H4 (cell line): ENCODE measurements at regions not wholly inside any gene's neighbourhood (a gene's known extent, or its start where the extent isn't known, plus 50 kb on each side); places are given as distances from the start of the nearest gene placed in this dataset.
"Not testable (repeated sequence)": the region's sequence is repeated elsewhere in the genome, so short reads cannot be mapped to it uniquely, and the experiment has no call there.

Experiments
- DNase-seq: peaks from one replicate; pipeline ENCODE4 v3.0.0-alpha.2; 2015; ENCODE audit warnings: low spot score

DNA sequence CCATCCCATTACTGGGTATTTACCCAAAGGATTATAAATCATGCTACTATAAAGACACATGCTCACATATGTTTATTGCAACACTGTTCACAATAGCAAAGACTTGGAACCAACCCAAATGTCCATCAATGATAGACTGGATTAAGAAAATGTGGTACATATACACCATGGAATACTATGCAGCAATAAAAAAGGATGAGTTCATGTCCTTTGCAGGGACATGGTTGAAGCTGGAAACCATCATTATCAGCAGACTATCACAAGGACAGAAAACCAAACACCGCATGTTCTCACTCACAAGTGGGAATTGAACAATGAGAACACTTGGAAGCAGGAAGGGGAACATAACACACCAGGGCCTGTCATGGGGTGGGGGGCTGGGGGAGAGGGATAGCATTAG, 249.6 kb upstream of the RASGRP1 start:
- DNase-seq, result not testable (repeated sequence)

DNA sequence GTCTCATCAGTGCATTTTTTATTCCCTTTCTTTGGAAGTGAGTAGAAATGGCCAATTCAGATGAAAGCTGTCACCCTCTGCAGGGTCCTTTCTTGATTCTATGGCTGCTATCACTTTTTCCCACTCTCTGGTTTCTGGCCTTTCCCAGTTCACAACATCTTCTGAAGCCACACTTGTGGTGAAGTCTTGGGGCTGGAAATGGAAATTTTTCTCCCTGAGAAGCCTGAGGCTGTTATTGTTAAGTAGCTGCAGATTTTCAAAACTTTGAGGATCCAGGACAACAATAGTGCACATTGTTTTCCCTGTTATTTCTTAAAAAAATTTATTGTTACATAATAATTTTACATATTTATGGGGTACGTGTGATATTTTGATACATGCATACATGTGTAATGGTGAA, 250.3 kb upstream of the RASGRP1 start:
- no peak for DNase-seq

- peak; percentile 78 for DNase-seq
These were observed 253.0 kb upstream of the RASGRP1 start for GRCh38 chr15:38817427-38818156.

GRCh38 chr15:38818157-38818790, 253.7 kb upstream of the RASGRP1 start:
- DNase-seq, result no peak

DNA sequence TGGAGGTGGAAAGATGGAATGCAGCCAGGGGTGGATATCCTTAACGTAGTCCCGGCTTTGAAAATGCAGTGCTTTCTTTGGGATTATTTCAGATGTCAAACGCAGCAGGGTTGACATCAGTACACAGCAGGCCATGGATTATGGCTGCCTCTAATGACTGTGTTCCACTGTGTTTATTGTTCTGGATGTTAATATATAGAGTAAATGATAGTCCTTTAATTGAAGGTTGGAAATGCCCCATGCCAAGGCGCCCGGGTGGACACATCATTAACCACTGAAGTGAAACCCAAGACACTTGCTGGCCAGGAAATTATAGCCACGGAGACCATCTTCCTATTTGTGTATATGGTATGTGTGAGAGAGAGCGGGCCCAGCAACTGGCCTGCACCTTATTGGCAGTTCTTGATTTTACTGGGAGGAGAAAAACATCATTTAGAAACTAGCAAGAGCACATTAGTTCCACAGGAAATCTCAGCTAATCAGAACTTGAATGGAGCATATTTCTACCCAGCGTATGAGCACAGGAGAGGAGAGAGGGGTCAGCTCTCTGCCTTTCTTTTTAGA, 254.9 kb upstream of the RASGRP1 start:
- DNase-seq, result no peak

DNA sequence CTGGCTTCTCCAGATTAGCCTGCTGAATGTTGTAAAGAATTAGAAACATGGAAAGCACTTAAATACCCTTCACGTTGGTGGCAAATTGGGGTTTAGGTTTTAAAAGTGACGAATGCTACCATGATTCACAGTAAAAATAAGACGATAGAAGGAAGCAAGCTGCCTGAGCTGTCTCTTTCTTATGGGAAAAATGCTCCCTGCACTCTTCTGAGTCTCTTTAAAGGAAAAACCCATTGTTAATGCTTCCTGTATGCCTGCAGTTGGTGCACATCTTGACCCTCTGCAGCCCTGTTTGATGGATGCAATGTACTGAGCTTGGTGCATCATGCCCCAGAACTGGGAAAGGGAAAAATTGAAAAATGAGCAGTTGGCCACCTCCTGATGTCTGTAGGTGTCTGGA, 258.6 kb upstream of the RASGRP1 start:
- no peak for DNase-seq

- no peak for DNase-seq
These were observed 260.1 kb upstream of the RASGRP1 start for GRCh38 chr15:38824719-38825118.

- no peak for DNase-seq
These were observed 262.3 kb upstream of the RASGRP1 start for GRCh38 chr15:38826880-38827279.

- no peak for DNase-seq
These were observed 263.5 kb upstream of the RASGRP1 start for GRCh38 chr15:38828031-38828532.

GRCh38 chr15:38829086-38829485, 264.5 kb upstream of the RASGRP1 start:
- no peak for DNase-seq

GRCh38 chr15:38842226-38842625, 277.6 kb upstream of the RASGRP1 start:
- no peak for DNase-seq

DNA sequence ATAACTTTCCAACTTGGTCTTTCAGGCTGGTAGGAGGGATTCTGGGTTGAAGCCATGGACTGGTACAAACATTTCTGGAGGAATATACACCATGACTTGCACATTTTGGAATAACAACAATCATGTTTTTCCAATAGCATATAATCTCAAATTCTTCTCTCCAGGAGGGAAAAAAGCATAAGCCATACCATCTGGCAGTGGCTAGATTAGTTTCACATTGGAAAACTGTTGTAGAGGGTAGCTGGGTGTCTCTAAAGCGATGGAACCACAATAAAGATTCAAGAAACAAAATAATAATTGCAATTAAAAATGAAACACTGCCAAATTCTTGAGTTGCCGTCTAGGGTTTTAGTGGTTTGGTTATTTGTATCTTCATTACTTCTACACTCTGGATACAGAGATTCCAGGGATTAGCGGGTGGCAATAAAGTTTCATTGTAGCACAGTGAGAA, 278.5 kb upstream of the RASGRP1 start:
- peak; percentile 40 for DNase-seq

DNA sequence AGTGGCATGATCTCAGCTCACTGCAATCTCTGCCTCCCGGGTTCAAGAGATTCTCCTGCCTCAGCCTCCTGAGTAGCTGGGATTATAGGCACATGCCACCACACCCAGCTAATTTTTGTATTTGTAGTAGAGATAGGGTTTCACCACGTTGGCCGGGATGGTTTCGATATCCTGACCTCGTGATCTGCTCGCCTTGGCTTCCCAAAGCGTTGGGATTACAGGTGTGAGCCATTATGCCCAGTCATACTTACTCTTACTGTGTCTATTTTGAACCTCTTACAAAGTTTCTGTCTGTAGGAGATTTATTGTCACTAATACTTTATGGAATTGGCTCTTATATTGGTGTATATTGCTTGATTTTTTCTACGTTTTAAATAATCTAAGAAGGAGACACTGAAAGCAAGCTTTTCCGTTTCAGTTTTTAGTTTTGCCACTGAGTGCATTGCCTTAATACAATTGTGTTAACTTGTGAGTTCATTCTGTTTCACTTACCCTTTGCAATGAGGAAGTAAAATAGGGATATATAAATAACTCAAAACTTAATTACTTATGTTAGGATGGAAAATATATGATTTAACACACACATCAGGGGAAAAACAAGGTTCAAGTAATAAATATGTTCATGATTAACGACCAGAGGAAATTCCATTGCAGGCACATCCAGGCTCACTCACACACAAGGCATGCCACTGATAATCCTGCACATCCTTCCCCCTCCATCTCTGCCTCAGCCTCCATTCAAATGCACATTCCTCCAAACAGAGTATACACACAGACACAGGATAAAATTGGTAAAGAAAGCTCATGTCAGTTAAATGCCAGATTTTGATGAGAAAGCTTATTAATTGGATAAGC, 279.3 kb upstream of the RASGRP1 start:
- no peak for DNase-seq

GRCh38 chr15:38844736-38845135, 280.1 kb upstream of the RASGRP1 start:
- DNase-seq, result no peak

DNA sequence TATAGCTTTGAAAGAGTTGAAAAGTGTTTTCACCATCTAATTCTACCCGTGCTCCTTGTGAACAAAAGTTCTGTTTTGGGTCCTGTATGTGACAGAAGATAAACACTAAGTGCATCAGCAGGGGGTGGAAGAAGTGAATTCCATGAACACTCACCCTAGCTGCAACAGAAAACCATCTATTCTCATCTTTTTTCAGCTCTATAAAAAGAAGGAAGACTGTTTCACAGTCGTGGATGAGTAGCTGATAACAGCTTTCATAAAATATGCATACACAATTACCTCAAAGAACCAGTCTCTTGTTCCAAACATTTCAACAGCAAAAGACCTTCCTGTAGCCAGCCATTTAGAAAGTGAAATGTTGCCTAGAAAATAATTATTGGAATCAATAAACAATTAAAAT, 281.7 kb upstream of the RASGRP1 start:
- no peak for DNase-seq

DNA sequence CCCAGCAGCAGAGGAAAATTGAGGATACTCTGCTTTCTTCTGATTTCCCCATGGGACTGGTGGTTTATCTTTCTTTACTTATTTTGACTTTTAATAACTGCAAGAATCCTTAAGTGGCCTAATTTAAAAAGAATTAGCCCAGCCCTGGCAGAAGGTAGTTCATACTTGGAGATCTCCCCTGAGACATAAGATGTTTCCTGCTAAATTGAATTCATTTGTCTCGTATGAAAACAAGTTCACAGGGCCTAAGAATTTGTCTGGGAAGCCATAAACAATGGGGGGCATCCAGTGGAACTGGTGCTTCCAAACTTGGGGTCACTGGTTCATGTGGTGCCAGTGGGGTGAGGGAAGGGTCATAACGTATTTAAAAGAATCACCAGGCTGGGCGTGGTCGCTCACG, 283.1 kb upstream of the RASGRP1 start:
- no peak for DNase-seq

DNA sequence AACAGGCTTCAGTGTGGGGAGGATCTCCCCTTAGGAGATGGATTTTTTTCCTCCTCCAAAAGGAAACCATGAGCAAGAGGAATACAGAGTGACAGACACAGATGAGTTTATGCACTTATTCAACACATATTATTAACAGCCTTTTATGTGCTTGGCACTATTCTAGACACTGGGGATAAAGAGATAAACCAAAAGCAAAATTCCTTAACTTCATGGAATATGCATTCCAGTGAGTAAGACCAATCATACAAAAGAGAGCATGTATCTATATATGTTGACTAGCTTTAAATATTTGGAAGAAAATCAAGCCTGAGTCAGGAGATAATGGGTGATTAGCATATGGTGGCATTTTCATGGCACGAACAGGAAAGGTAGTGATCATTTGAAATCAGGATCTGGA, 284.4 kb upstream of the RASGRP1 start:
- no peak for DNase-seq

GRCh38 chr15:38852188-38852587, 287.6 kb upstream of the RASGRP1 start:
- DNase-seq, result not testable (repeated sequence)

DNA sequence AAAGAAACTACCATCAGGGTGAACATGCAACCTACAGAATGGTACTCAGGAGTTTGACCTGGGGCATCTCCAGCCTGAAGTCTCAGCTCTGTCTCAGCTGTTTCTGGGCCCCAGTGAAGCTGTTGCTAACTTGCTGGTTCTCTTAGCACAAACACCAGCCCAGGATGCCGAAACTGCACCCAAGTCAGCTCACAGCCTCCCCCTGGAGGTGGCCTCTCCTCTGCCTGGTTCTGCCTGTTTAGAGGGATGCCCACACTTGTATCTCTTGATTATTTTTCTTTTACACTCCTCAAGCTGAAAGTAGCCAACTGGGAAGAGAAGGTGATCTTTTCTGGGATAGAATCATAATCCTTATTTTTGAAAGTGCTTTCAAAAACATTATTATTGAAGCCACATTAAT, 289.0 kb upstream of the RASGRP1 start:
- DNase-seq, result peak; percentile 37

GRCh38 chr15:38854506-38854905, 289.9 kb upstream of the RASGRP1 start:
- DNase-seq, result peak; percentile 43

GRCh38 chr15:38857814-38858213, 293.2 kb upstream of the RASGRP1 start:
- DNase-seq, result no peak

DNA sequence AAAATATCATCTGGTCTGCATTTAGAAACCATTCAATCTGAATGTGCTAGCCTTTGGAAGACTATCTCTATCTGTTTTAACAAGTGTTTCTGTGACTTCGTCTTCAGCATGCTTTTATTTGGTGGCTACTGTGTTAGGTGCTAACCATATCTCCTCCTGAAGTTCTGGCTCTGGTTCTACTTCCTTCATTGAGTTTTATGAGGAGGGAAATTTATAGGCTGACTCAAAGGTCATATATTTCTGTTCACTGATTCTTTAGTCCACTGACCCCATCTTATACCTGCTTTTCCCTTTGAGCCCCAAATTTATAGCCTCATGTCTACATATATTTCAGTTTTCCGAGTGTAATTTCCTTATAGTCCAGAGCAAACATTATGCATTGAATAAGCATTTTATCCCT, 295.0 kb upstream of the RASGRP1 start:
- DNase-seq, result no peak
